ENCODE measurements at regions not wholly inside any gene's neighbourhood (a gene's known extent, or its start where the extent isn't known, plus 50 kb on each side); places are given as distances from the start of the nearest gene placed in this dataset.

- CTCF ChIA-PET = interaction anchor here (1.0 to 1.3 kb wide), 3 partner anchors 9 to 267 kb away, joined by 3 to 8 read pairs (median 4); no protein-coding TSS in a partner anchor
- dilution Hi-C loops (cut with MboI; ENCODE audit: extremely low pct_ligation_motif_present, low sequenced_read_pairs) = no loop called here
These were observed 78.7 kb upstream of the MSH6 start for GRCh38 chr2:47704287-47704686.

More at GRCh38 chr2:47704287-47704686, 78.7 kb upstream of the MSH6 start:
- Histone ChIP-seq H3K4me2 (ENCODE audit: insufficient read depth, low read length) (no peak overlapping the region), H3K79me2 (ENCODE audit: control insufficient read depth, insufficient read depth, low read length) (no peaks in the 10 kb centered on the region), H3K27ac (ENCODE audit: insufficient read depth, low read depth, low read length) (no peak overlapping the region), H4K20me1 (replicated peaks; ENCODE audit: control insufficient read depth, extremely low read depth, insufficient read depth, low read length) (no peaks in the 10 kb centered on the region), H3K4me3 (replicated peaks in 1 of 3; ENCODE audit: insufficient read depth in 1 of 3, low read depth in 1 of 3, low read length in 3 of 3) (no peak overlapping the region), H3K9ac (replicated peaks; ENCODE audit: extremely low read depth, insufficient read depth, low read length) (no peak overlapping the region), H3K36me3 (ENCODE audit: control insufficient read depth in 2 of 2, extremely low read depth in 1 of 2, insufficient read depth in 2 of 2, low read length in 2 of 2) (no peaks in the 10 kb centered on the region), H3K9me1 (replicated peaks; ENCODE audit: control insufficient read depth, extremely low read depth, insufficient read depth, low read length) (no peaks in the 10 kb centered on the region), H2AFZ (ENCODE audit: low read depth, low read length) (no peak overlapping the region), H3K4me1 (ENCODE audit: control insufficient read depth, extremely low read depth, insufficient read depth, low read length) (peaks cover 4% of the 10 kb centered on the region), H3K9me3 (replicated peaks; ENCODE audit: control insufficient read depth, insufficient read depth, low read length) (no peaks in the 10 kb centered on the region), H3K27me3 (ENCODE audit: control insufficient read depth in 2 of 2, insufficient read depth in 2 of 2, low read length in 2 of 2) (peaks cover 0 to 1% of the 10 kb centered on the region in 2 experiments)
- no TSS peak for BruUV-seq (replicated peaks)
- POLR2A ChIA-PET = no interaction called here
- no peak for DNase-seq (ENCODE audit: low read depth, low spot score)
- TF ChIP-seq MYC (IDR thresholded peaks at IDR 0.05; ENCODE audit: low read depth, low read length) (no peak), FOS (IDR thresholded peaks at IDR 0.05; ENCODE audit: borderline replicate concordance, insufficient read depth, low read length) (no peak), POLR2AphosphoS5 (IDR thresholded peaks at IDR 0.05; ENCODE audit: insufficient read depth, low read depth, low read length) (no peak), POLR2A (IDR thresholded peaks at IDR 0.05; ENCODE audit: low read depth, low read length) (no peak), GATA2 (IDR thresholded peaks at IDR 0.05; ENCODE audit: insufficient read depth, insufficient read length, low read depth, low read length) (no peak), JUN (IDR thresholded peaks at IDR 0.05; ENCODE audit: borderline replicate concordance, insufficient read depth, insufficient read length, low read depth) (no peak), EZH2 (IDR thresholded peaks at IDR 0.05; ENCODE audit: borderline replicate concordance, low read depth, low read length, severe bottlenecking) (no peak), CTCF (IDR thresholded peaks at IDR 0.05; ENCODE audit: extremely low read depth in 1 of 2, insufficient read depth in 1 of 2, low read depth in 1 of 2, low read length in 2 of 2) (no peak)
- TF ChIP-seq, protein P1, sequence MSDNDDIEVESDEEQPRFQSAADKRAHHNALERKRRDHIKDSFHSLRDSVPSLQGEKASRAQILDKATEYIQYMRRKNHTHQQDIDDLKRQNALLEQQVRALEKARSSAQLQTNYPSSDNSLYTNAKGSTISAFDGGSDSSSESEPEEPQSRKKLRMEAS (IDR thresholded peaks at IDR 0.05; ENCODE audit: insufficient read depth, insufficient read length) = no peak
- no peak for FAIRE-seq
- intact Hi-C loops (cut with micrococcal nuclease) = no loop called here
